SK-N-SH (cell line): ENCODE measurements at regions not wholly inside any gene's neighbourhood (a gene's known extent, or its start where the extent isn't known, plus 50 kb on each side); places are given as distances from the start of the nearest gene placed in this dataset.

Experiments used
- CTCF ChIA-PET: fragments of 300-600, 350-600 bp; formaldehyde crosslinking; extraction: SDS; loops from one replicate; lab custom pipeline; 2021; lab: Yijun Ruan, JAX
- POLR2A ChIA-PET: fragments of 350-600 bp; sonication (Branson Sonifier 250); formaldehyde crosslinking; extraction: SDS; loops from one replicate; lab custom pipeline; 2020; ENCODE audit warnings: antibody characterized with exemption, inconsistent platforms; lab: Yijun Ruan, JAX
- DNase-seq: peaks from one replicate; pipeline ENCODE4 v3.0.0; 2012
- H2AFZ ChIP-seq: fragments of 200-600 bp; sonication (generic); 2 replicates; pipeline ENCODE4 v1.8.1; 2016; ENCODE audit warnings: antibody characterized with exemption, mild to moderate bottlenecking, low read depth
- H3F3A ChIP-seq: fragments of 200-600 bp; sonication (generic); replicated peaks from 2 replicates; pipeline ENCODE3; 2016; ENCODE audit warnings: antibody characterized with exemption, mild to moderate bottlenecking; ENCODE audit not compliant: insufficient read depth
- H3K27ac ChIP-seq, 2 experiments: fragments of 200-500 bp in 1 of 2; fragments of 200-600 bp in 1 of 2; sonication (Bioruptor generic) in 1 of 2; sonication (generic), shearing (Covaris generic) in 1 of 2; 2 replicates each; pipeline versions ENCODE4 v1.5.1 to v1.6.1; 2014 to 2016; ENCODE audit warnings: low read depth in 2 of 2, inconsistent platforms in 1 of 2, low read length in 1 of 2, mild to moderate bottlenecking in 1 of 2, mixed read lengths in 1 of 2
- H3K27me3 ChIP-seq: fragments of 200-600 bp; sonication (generic), shearing (Covaris generic); 2 replicates; pipeline ENCODE4 v1.6.1; 2016; ENCODE audit warnings: mixed run types; ENCODE audit not compliant: insufficient read depth
- H3K36me3 ChIP-seq, 2 experiments: fragments of 200-500 bp in 1 of 2; fragments of 200-600 bp in 1 of 2; sonication (Bioruptor generic) in 1 of 2; sonication (generic) in 1 of 2; replicated peaks in 1 of 2; 2 replicates each; pipeline versions ENCODE3 to v1.5.1; 2014 to 2016; ENCODE audit warnings: low read length in 1 of 2, mild to moderate bottlenecking in 1 of 2; ENCODE audit not compliant: insufficient read depth in 2 of 2, control insufficient read depth in 1 of 2
- H3K4me1 ChIP-seq, 2 experiments: fragments of 200-500 bp in 1 of 2; fragments of 200-600 bp in 1 of 2; sonication (Bioruptor generic) in 1 of 2; sonication (generic), shearing (Covaris generic) in 1 of 2; 2 replicates each; pipeline versions ENCODE4 v1.5.1 to v1.6.1; 2014 to 2016; ENCODE audit warnings: low read depth in 1 of 2, low read length in 1 of 2, mixed run types in 1 of 2; ENCODE audit not compliant: insufficient read depth in 2 of 2, control insufficient read depth in 1 of 2
- H3K4me2 ChIP-seq: fragments of 200-600 bp; sonication (generic), shearing (Covaris generic); 2 replicates; pipeline ENCODE4 v1.6.1; 2017; ENCODE audit warnings: mixed run types
- H3K4me3 ChIP-seq, 2 experiments: fragments of 200-500 bp in 1 of 2; fragments of 200-600 bp in 1 of 2; sonication (Bioruptor generic) in 1 of 2; sonication (generic), shearing (Covaris generic) in 1 of 2; 2 replicates each; pipeline versions ENCODE4 v1.5.1 to v1.8.1; 2014 to 2016; ENCODE audit warnings: low read depth in 2 of 2, inconsistent platforms in 1 of 2, low read length in 1 of 2, mild to moderate bottlenecking in 1 of 2, mixed read lengths in 1 of 2, moderate library complexity in 1 of 2
- H3K79me2 ChIP-seq: fragments of 200-600 bp; sonication (generic); 2 replicates; pipeline ENCODE4 v1.8.1; 2017; ENCODE audit warnings: mild to moderate bottlenecking; ENCODE audit not compliant: insufficient read depth
- H3K9ac ChIP-seq: fragments of 200-600 bp; sonication (generic); 2 replicates; pipeline ENCODE4 v1.6.1; 2017; ENCODE audit warnings: mixed run types
- H3K9me2 ChIP-seq: fragments of 200-600 bp; sonication (generic); 2 replicates; pipeline ENCODE4 v1.6.1; 2017; ENCODE audit warnings: mixed run types
- H3K9me3 ChIP-seq: fragments of 200-600 bp; sonication (generic); 2 replicates; pipeline ENCODE4 v1.6.1; 2017; ENCODE audit warnings: mixed run types, mild to moderate bottlenecking, moderate library complexity
- H4K20me1 ChIP-seq: fragments of 200-600 bp; sonication (generic); 2 replicates; pipeline ENCODE4 v1.6.1; 2017; ENCODE audit warnings: mild to moderate bottlenecking, mixed run types; ENCODE audit not compliant: insufficient read depth
- CTCF ChIP-seq: fragments of 200-600 bp; sonication (generic); IDR thresholded peaks from 2 replicates; pipeline ENCODE4 v1.6.1; 2017; ENCODE audit warnings: antibody characterized with exemption, mild to moderate bottlenecking, moderate library complexity
- ELF1 ChIP-seq: IDR thresholded peaks from 2 replicates; pipeline ENCODE4 v1.4.0; 2012
- EP300 ChIP-seq, 2 experiments: IDR thresholded peaks; 2 replicates each; pipeline versions ENCODE4 v1.4.0 to v1.6.1; 2012; ENCODE audit warnings: borderline replicate concordance in 1 of 2, low read depth in 1 of 2, low read length in 1 of 2
- FOXJ3 ChIP-seq: sonication (generic); formaldehyde crosslinking; IDR thresholded peaks from 2 replicates; pipeline ENCODE4 v1.5.1; 2020; ENCODE audit warnings: mild to moderate bottlenecking, missing genetic modification reagents
- FOXM1 ChIP-seq: IDR thresholded peaks from 2 replicates; pipeline ENCODE4 v1.4.0; 2012; ENCODE audit warnings: low read depth, mild to moderate bottlenecking
- GABPA ChIP-seq: IDR thresholded peaks from 2 replicates; pipeline ENCODE4 v1.4.0; 2012; ENCODE audit warnings: low read depth, mild to moderate bottlenecking
- GATA2 ChIP-seq: sonication (generic); formaldehyde crosslinking; IDR thresholded peaks from 2 replicates; pipeline ENCODE4 v1.5.0; 2020; ENCODE audit warnings: mild to moderate bottlenecking, missing genetic modification reagents
- JUND ChIP-seq: IDR thresholded peaks from 2 replicates; pipeline ENCODE4 v1.4.0; 2012
- MAX ChIP-seq: IDR thresholded peaks from 2 replicates; pipeline ENCODE4 v1.4.0; 2012; ENCODE audit warnings: low read depth
- NFIC ChIP-seq: IDR thresholded peaks from 2 replicates; pipeline ENCODE4 v1.4.0; 2012; ENCODE audit warnings: borderline replicate concordance
- NRF1 ChIP-seq: IDR thresholded peaks from 2 replicates; pipeline ENCODE4 v1.6.1; 2012; ENCODE audit warnings: low read depth, mild to moderate bottlenecking, low read length
- POLR2AphosphoS5 ChIP-seq: IDR thresholded peaks from 2 replicates; pipeline ENCODE4 v1.6.1; 2012; ENCODE audit warnings: low read depth, low read length
- RAD21 ChIP-seq: IDR thresholded peaks from 2 replicates; pipeline ENCODE4 v1.6.1; 2012; ENCODE audit warnings: mild to moderate bottlenecking, low read length
- RCOR1 ChIP-seq: fragments of 150-350 bp; IDR thresholded peaks from 2 replicates; pipeline ENCODE4 v1.6.1; 2017; ENCODE audit warnings: antibody characterized with exemption, low read length
- RFX5 ChIP-seq: IDR thresholded peaks from 2 replicates; pipeline ENCODE4 v1.6.1; 2012; ENCODE audit warnings: mild to moderate bottlenecking, improper control_type of control experiment, low read length
- RXRA ChIP-seq: IDR thresholded peaks from 2 replicates; pipeline ENCODE4 v1.4.0; 2012; ENCODE audit warnings: low read depth, mild to moderate bottlenecking, borderline replicate concordance
- TAF1 ChIP-seq: IDR thresholded peaks from 2 replicates; pipeline ENCODE4 v1.6.1; 2012; ENCODE audit warnings: low read depth, mild to moderate bottlenecking, low read length, moderate library complexity, borderline replicate concordance
- TCF12 ChIP-seq: IDR thresholded peaks from 2 replicates; pipeline ENCODE4 v1.4.0; 2012
- TEAD4 ChIP-seq: IDR thresholded peaks from 2 replicates; pipeline ENCODE4 v1.4.0; 2012; ENCODE audit warnings: mild to moderate bottlenecking, borderline replicate concordance; ENCODE audit not compliant: insufficient read depth
- USF2 ChIP-seq: fragments of 150-350 bp; IDR thresholded peaks from 2 replicates; pipeline ENCODE4 v1.6.1; 2017; ENCODE audit warnings: antibody characterized with exemption, low read length, low read depth, borderline replicate concordance
- YY1 ChIP-seq: IDR thresholded peaks from 2 replicates; pipeline ENCODE4 v1.4.0; 2012; ENCODE audit warnings: low read depth, mild to moderate bottlenecking
- WGBS: methylation state at CpG from one replicate; pipeline ENCODE4 v1.1.6; 2017; ENCODE audit warnings: low lambda C conversion rate; 5-methylcytosine and 5-hydroxymethylcytosine counted together
- TF ChIP-seq, protein P1 (sequence below): IDR thresholded peaks from 2 replicates; pipeline ENCODE4 v1.4.0; 2012; ENCODE audit warnings: low read depth, borderline replicate concordance

DNA sequence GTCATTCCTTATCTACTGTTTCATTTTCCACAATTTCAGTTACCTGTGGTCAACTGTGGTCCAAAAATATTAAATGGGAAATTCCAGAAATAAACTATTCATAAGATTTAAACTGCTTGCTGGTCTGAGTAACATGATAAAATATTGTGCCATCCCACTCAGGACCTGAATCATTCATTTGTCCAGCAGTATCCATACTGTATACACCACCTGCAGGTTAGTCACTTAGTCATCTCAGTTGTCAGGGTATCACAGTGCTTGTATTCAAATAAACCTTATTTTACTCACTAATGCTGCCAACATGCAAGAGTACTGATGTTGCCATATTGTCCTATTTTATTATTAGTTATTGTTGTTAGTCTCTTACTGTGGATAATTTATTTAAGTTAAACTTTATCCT is 139.7 kb downstream of the FBXO4 start:
- CTCF ChIA-PET, result no interaction called here
- H3K9ac ChIP-seq, result no peak overlapping the region

DNA sequence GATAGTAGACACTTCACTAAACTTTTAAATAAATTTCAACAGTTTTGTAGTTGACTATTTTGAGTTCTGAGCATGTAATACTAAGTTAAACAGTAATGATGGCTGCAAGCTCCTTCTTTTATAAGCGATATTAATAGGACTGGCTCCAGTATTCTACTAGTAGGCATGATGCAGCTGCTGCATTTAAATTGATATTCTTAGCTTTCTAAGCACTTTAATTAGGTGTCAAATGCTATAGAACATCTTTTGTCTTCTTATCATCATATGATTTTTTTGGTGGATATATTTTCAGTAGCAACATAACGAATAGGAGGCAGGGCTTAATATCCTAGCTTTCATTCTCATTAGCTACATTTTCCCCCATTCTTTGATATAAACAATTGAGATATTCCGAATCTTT is 141.1 kb downstream of the FBXO4 start:
- H3K36me3 ChIP-seq, result no peaks in the 10 kb centered on the region
- WGBS, result under 1% methylated on average over 3 of the region's 3 CpGs
- H3K9ac ChIP-seq, result no peak overlapping the region
- H3K27ac ChIP-seq, result no peak overlapping the region
- H4K20me1 ChIP-seq, result no peaks in the 10 kb centered on the region
- no peak overlapping the region for H3K4me2 ChIP-seq
- CTCF ChIA-PET, result interaction anchor here (3.4 kb wide), 1 partner anchor 9 kb away, joined by 23 read pairs; no protein-coding TSS in a partner anchor
- no peak for DNase-seq
- no peaks in the 10 kb centered on the region for H3F3A ChIP-seq
- no peaks in the 10 kb centered on the region for H3K27me3 ChIP-seq
- H2AFZ ChIP-seq, result no peak overlapping the region
- H3K9me2 ChIP-seq, result no peaks in the 10 kb centered on the region
- POLR2A ChIA-PET, result no interaction called here
- no peaks in the 10 kb centered on the region for H3K9me3 ChIP-seq
- no peak overlapping the region for H3K4me3 ChIP-seq
- H3K4me1 ChIP-seq, result no peaks in the 10 kb centered on the region
- no peaks in the 10 kb centered on the region for H3K79me2 ChIP-seq
- TF ChIP-seq RFX5 (no peak), CTCF (no peak), RXRA (no peak), GATA2 (CRISPR knock-in tag) (no peak), RCOR1 (no peak), FOXM1 (no peak), JUND (no peak), YY1 (no peak), TEAD4 (no peak), POLR2AphosphoS5 (no peak), GABPA (no peak)
- TF ChIP-seq, protein P1, sequence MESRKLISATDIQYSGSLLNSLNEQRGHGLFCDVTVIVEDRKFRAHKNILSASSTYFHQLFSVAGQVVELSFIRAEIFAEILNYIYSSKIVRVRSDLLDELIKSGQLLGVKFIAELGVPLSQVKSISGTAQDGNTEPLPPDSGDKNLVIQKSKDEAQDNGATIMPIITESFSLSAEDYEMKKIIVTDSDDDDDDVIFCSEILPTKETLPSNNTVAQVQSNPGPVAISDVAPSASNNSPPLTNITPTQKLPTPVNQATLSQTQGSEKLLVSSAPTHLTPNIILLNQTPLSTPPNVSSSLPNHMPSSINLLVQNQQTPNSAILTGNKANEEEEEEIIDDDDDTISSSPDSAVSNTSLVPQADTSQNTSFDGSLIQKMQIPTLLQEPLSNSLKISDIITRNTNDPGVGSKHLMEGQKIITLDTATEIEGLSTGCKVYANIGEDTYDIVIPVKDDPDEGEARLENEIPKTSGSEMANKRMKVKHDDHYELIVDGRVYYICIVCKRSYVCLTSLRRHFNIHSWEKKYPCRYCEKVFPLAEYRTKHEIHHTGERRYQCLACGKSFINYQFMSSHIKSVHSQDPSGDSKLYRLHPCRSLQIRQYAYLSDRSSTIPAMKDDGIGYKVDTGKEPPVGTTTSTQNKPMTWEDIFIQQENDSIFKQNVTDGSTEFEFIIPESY, result no peak

More for the DNA sequence above, 139.7 kb downstream of the FBXO4 start:
- H3K9me2 ChIP-seq, result no peaks in the 10 kb centered on the region
- no peaks in the 10 kb centered on the region; a peak in 1 of 4 replicates for H3K4me1 ChIP-seq
- POLR2A ChIA-PET, result no interaction called here
- H3F3A ChIP-seq, result no peaks in the 10 kb centered on the region
- H3K4me2 ChIP-seq, result no peak overlapping the region
- H3K36me3 ChIP-seq, result no peaks in the 10 kb centered on the region
- no peak overlapping the region for H2AFZ ChIP-seq
- TF ChIP-seq RAD21 (no peak), EP300 (IDR thresholded peaks at IDR 0.05; ENCODE audit: borderline replicate concordance in 1 of 2, low read depth in 1 of 2, low read length in 1 of 2) (no peak), MAX (no peak), NFIC (no peak), TCF12 (no peak), NRF1 (no peak), USF2 (no peak), FOXJ3 (CRISPR knock-in tag) (no peak), GATA2 (CRISPR knock-in tag) (no peak), ELF1 (no peak), RCOR1 (no peak), RXRA (no peak), TAF1 (no peak), CTCF (no peak)
- H3K79me2 ChIP-seq, result no peaks in the 10 kb centered on the region
- H3K4me3 ChIP-seq, result no peak overlapping the region
- DNase-seq, result no peak
- H3K27me3 ChIP-seq, result no peaks in the 10 kb centered on the region
- no peaks in the 10 kb centered on the region for H3K9me3 ChIP-seq
- H3K27ac ChIP-seq, result no peak overlapping the region
- no peaks in the 10 kb centered on the region for H4K20me1 ChIP-seq
